Umbilical cord (tissue), 1 donor: ENCODE measurements at regions not wholly inside any gene's neighbourhood (a gene's known extent, or its start where the extent isn't known, plus 50 kb on each side); places are given as distances from the start of the nearest gene placed in this dataset.
"Not testable (repeated sequence)": the region's sequence is repeated elsewhere in the genome, so short reads cannot be mapped to it uniquely, and the experiment has no call there.

ENCODE experiments used
- DNase-seq: peaks from one replicate; pipeline ENCODE4 v3.0.0-alpha.2; 2015; ENCODE audit warnings: low spot score

DNA sequence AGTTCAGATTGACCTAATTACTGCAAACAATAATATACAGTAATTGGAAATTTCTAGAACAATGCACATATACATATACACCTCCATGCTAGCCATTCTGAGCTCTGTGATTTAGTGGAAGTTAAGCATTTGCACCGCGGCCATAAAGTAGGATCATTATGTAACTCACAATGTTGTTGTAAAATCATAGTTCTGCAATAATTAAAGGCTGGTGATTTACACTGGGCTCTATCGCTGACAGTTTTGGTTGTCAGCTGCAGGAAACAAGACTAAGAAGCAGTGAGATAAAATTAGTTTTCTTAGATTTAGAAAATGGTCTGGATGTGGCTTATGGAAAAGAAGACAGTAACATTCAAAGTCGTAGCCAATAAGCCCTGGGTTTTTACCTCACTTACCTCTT lies 776.3 kb downstream of the TMEM121 start:
- no peak for DNase-seq

GRCh38 chr14:106304271-106304670 lies 777.9 kb downstream of the TMEM121 start:
- DNase-seq = no peak

DNA sequence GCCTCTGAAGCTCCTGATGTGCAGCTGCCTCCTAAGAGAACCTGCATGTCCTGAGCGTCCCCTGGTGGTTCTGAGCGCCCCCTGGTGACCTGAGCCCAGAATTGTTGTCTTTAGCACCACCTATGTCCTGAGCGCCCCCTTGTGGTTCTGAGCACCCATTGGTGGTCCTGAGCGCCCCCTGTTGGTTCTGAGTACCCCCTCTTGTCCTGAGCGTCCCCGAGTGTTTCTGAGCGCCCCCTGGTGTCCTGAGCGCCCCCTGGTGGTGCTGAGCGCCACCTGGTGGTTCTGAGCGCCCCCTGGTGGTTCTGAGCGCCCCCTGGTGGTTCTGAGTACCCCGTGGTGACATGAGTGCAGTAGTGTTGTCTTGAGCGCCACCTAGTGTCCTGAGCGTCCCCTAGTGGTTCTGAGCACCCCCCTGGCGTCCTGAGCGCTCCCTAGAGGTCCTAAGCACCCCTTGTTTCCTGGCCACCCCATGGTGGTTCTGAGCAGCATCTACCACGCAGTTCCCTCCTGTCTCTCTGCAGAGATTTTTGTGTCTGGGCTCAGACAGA lies 782.5 kb downstream of the TMEM121 start:
- no peak for DNase-seq

DNA sequence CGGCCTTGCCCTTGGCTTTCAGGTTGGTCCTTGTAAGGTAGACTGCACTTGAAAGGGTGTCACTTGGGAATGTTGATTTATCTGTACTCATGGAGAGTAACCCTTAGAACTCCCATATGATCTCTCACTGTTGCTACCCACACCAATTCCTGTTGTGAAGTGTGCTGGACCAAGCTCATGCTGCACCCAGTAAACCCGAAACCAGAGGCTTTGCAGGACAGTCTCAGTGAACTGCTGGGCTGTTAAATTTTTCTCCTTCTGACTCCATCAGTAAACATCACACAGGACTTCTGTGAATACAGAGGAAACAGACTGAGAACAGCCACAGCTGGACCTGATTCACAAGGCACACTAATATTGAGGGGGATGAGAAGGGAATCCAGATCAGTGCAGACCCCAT lies 783.0 kb downstream of the TMEM121 start:
- no peak for DNase-seq

- no peak for DNase-seq
Observed at GRCh38 chr14:106315436-106315835, 789.1 kb downstream of the TMEM121 start.

DNA sequence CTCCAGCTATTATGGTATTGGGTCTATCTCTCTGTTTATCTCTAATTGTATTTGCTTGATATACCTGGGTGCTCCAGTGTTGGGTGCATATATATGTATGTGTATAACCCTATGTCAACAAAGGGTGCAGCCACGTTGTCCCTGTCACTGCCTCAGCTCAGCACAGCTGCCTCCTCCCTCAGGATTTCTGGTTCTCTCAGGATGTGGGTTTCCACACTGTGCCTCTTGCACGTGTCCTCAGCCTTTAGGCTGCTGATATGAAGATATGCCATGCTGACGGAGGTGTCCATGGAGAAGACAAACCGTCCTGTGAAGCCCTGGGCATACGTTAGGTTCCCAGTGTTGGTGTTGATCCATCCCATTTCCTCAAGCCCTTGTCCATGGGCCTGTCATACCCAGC lies 791.2 kb downstream of the TMEM121 start:
- no peak for DNase-seq

DNA sequence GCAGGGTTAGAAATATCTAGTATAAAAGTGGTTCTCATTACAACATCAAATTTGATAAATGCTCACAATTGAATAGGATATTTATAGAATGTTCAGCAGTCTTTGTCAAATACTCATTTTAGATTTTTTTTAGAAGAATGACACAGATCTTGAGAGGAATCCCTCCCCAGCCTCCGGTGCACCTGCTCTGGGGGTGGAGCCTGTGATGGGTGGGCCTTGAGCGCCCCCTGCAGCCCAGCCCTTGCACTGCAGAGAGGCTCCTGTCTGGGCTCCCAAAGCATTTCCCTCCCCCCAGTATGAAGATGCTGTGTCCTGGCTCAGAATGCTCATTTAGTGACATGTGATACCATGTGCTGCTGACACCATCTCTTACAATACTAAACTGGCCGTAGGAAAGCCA lies 792.3 kb downstream of the TMEM121 start:
- DNase-seq = no peak

- not testable (repeated sequence) for DNase-seq
Observed at GRCh38 chr14:106323970-106324369, 797.6 kb downstream of the TMEM121 start.

DNA sequence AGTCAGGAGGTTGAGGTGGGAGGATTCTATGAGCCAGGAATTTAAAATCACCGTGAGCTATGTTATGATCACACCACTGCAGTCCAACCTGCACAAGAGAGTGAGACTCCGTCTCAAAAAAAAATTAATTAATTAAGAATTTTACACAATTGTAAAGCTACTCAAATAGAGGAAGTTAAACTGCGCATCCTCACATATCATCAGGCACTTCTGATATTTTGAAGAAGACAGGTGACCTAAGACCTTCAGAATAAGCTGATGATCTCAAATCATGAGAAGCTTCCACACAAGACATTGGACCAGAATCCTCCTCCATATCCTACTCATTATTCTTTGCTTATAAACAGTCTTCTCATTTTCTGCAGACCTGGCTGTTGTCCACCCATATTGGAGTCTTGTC lies 800.9 kb downstream of the TMEM121 start:
- DNase-seq = no peak

DNA sequence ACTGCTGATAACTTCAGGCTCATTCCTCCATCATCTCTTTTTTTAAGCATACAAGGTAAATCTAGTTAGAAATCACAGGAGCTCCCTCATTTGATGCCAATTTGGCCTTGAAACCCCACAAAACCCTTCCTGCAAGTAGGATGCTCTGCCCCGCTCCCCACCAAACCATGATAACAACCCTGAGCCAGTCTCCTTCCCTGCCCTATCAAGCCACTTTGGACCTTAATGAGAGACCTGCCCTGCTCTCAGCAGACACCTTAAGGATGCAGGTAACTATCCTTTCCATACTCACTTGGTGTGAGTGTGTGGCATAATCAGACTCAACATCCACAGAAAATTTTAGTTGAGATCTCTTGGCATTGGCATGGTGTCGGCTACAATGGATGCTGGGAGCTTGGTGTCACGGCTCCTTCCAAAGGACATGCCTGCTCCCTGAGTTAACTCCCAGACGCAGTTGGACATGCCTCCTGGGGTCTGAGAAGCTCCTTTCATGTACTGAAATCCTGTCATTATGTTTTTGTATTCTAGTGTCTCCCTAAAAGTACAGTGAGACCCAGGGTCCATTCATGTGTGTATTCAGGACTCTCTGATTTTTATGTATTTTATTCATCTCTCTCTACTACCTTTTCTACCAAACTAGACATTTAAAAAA lies 801.4 kb downstream of the TMEM121 start:
- not testable (repeated sequence) for DNase-seq

GRCh38 chr14:106329243-106329642 lies 802.9 kb downstream of the TMEM121 start:
- not testable (repeated sequence) for DNase-seq

DNA sequence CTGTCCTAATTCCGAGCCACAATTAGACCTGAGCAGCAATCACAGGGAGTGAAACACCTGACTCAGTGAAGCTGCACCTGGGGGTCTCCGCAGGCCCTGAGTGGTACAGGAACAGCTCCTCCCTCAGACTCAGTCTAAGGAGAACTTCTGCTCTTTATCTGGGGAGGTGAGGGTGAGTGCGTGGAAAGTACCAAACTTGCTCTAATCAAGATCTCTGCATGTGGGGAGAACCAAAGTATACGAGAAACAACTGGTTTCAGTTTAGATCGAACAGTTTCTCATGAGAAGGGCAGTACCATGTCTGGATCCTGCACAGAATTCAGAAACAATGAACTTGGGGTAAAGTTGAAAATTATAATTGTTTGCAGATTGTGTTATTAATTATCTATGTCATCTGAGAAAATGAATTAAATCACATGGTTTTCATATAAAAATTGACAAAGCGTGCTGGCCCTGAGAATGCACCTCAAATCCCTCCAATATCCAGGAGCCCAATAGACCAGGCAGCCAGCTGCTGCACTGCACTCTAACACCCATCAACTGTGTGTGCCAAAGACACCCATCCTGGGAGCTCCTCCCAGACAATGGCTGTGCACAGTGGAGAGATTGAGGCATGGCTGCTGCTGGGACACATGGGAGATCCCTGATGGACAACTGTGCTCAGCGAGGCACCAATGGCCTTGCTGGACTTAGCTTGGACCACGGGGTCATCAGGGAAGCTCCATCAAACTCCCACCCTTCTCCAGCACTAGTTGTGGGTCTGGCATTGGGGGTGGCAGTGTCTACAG lies 803.8 kb downstream of the TMEM121 start:
- not testable (repeated sequence) for DNase-seq

DNA sequence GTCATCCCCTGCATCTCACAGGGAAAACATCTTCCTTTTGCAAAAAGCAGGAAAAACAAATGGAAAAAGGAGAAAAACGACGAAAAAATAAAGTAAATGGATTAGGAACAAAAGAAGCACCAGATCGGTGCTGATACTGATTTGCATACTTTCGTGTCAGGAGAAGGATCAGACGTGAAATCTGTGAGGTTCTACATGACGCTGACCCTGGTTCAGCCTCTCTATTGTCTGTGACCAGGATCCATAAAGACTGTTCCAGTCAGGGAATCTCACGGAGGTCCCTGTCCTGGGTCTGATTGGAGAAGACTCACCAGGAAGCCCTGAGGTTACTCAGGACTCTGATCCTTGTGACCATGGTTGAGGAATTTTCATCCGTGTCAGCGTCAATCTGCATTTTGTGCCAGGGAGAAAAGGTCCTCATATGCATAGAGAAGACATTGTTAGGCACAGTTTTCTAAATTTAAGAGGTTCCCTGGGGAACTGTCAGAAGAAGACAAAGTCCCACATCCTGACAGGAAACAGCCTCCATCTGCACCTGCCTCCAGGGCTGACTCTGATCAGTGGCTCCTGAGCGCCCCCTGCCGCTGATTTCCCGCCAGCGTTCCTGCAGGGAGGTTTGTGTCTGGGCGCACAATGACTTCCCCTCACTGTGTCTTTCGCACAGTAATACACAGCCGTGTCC lies 808.2 kb downstream of the TMEM121 start:
- DNase-seq = not testable (repeated sequence)

DNA sequence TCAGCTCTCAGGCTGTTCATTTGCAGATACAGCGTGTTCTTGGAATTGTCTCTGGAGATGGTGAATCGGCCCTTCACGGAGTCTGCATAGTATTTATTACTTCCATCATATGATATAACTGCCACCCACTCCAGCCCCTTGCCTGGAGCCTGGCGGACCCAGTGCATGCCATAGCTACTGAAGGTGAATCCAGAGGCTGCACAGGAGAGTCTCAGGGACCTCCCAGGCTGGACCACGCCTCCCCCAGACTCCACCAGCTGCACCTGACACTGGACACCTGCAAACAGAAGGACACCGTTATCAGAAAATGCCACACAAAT lies 808.7 kb downstream of the TMEM121 start:
- DNase-seq = not testable (repeated sequence)

GRCh38 chr14:106338775-106339174 lies 812.4 kb downstream of the TMEM121 start:
- not testable (repeated sequence) for DNase-seq

GRCh38 chr14:106340658-106341057 lies 814.3 kb downstream of the TMEM121 start:
- not testable (repeated sequence) for DNase-seq

DNA sequence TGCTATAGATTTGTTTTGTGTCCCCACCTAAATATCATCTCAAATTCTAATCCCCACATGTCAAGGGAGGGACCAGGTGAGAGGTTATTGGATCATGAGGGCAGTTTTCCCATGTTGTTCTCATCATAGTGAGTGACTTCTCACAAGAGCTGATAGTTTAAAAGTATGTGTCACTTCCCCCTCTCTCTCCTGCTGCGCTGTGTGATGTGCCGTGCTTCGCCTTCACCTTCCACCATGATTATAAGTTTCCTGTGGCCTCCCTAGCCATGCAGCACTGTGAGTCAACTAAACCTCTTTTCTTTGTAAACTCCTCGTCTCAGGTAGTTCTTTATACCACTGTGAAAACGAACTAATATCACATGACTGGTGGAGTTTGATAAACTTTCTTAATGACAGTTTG lies 814.8 kb downstream of the TMEM121 start:
- not testable (repeated sequence) for DNase-seq

- no peak for DNase-seq
Observed at GRCh38 chr14:106343626-106344025, 817.2 kb downstream of the TMEM121 start.

GRCh38 chr14:106344065-106344614 lies 817.8 kb downstream of the TMEM121 start:
- DNase-seq = not testable (repeated sequence)

DNA sequence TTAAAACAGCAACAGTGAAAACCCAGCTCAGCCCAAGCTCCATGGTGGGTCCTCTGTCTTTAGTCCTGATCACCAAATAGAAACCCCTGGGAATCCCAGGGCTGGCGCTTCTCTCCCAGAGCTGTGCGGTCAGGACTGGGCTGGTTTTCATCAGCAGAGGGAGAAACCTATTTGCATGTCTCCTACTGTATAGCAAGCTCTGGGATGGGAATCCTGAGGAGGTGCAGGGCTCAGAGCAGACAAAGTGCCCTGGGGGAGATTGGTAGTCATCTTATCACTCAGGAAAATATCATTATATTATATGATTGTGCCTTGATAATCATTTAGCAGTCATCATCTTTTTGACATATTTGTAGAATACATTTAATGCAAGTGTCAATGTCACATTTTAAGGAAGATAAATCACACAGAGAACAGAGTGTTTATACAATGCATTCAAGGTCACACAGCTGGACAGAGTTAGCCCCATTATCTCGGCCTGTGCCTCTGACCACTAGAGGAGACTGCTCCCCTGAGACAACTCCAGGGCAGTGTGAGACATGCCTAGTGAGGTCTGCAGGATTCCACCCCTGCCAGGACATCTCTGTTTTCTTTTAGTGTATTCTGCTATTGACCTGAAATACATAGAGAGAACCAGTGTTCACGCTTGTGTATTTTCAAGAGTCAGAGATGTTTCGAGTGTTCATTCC lies 818.6 kb downstream of the TMEM121 start:
- DNase-seq = not testable (repeated sequence)

- no peak for DNase-seq
Observed at GRCh38 chr14:106346084-106346483, 819.7 kb downstream of the TMEM121 start.
